Kidney glomerular epithelial cell (primary cell): ENCODE measurements at regions not wholly inside any gene's neighbourhood (a gene's known extent, or its start where the extent isn't known, plus 50 kb on each side); places are given as distances from the start of the nearest gene placed in this dataset.

Experiments used
- DNase-seq: peaks from one replicate; lab custom pipeline; 2025; lab: John Stamatoyannopoulos, UW

- DNase-seq: no peak
These were observed 50.2 kb upstream of the DAB2IP start for GRCh38 chr9:121601194-121601593.
